Prostate gland (tissue), 2 donors: ENCODE measurements at regions not wholly inside any gene's neighbourhood (a gene's known extent, or its start where the extent isn't known, plus 50 kb on each side); places are given as distances from the start of the nearest gene placed in this dataset.

ENCODE experiments used
- POLR2AphosphoS5 ChIP-seq: sonication (generic); formaldehyde crosslinking; IDR thresholded peaks from one replicate; pipeline ENCODE4 v1.6.1; 2017; ENCODE audit warnings: antibody characterized with exemption
- TF ChIP-seq, protein P1 (sequence below), 4 experiments: fragments of 200-600 bp in 2 of 4; fragments of 450-650 bp in 2 of 4; sonication (generic) in 2 of 4; IDR thresholded peaks; 1 replicate in 3 of 4; 2 replicates in 1 of 4; pipeline ENCODE4 v1.5.1; 2016 to 2019; ENCODE audit warnings: antibody characterized with exemption in 4 of 4, mild to moderate bottlenecking in 2 of 4, moderate library complexity in 2 of 4

- TF ChIP-seq, protein P1, sequence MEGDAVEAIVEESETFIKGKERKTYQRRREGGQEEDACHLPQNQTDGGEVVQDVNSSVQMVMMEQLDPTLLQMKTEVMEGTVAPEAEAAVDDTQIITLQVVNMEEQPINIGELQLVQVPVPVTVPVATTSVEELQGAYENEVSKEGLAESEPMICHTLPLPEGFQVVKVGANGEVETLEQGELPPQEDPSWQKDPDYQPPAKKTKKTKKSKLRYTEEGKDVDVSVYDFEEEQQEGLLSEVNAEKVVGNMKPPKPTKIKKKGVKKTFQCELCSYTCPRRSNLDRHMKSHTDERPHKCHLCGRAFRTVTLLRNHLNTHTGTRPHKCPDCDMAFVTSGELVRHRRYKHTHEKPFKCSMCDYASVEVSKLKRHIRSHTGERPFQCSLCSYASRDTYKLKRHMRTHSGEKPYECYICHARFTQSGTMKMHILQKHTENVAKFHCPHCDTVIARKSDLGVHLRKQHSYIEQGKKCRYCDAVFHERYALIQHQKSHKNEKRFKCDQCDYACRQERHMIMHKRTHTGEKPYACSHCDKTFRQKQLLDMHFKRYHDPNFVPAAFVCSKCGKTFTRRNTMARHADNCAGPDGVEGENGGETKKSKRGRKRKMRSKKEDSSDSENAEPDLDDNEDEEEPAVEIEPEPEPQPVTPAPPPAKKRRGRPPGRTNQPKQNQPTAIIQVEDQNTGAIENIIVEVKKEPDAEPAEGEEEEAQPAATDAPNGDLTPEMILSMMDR (IDR thresholded peaks at IDR 0.05), result no peak
- no peak for TF ChIP-seq POLR2AphosphoS5
These were observed 242.9 kb downstream of the FOXA2 start for GRCh38 chr20:22341508-22341907.
